Endothelial cell of umbilical vein (primary cell): ENCODE measurements at regions not wholly inside any gene's neighbourhood (a gene's known extent, or its start where the extent isn't known, plus 50 kb on each side); places are given as distances from the start of the nearest gene placed in this dataset.
"Not testable (repeated sequence)": the region's sequence is repeated elsewhere in the genome, so short reads cannot be mapped to it uniquely, and the experiment has no call there.

Source experiments
- CTCF ChIP-seq, 2 donors: IDR thresholded peaks; 1 replicate in 1 of 2; 2 replicates in 1 of 2; pipeline ENCODE4 v1.5.1; 2011; ENCODE audit warnings: low read length in 2 of 2, mild to moderate bottlenecking in 2 of 2, moderate library complexity in 2 of 2, control low read depth in 1 of 2, inconsistent platforms in 1 of 2, low read depth in 1 of 2; ENCODE audit not compliant: insufficient read depth in 1 of 2; ENCODE audit errors: extremely low read depth in 1 of 2
- EZH2 ChIP-seq: IDR thresholded peaks from 2 replicates; pipeline ENCODE4 v1.6.1; 2012; ENCODE audit warnings: borderline replicate concordance, low read depth, mild to moderate bottlenecking, moderate library complexity, low read length, inconsistent platforms; ENCODE audit not compliant: severe bottlenecking
- JUN ChIP-seq: IDR thresholded peaks from 2 replicates; pipeline ENCODE4 v1.6.1; 2011; ENCODE audit warnings: borderline replicate concordance, low read depth; ENCODE audit not compliant: insufficient read length, insufficient read depth
- POLR2A ChIP-seq: IDR thresholded peaks from 2 replicates; pipeline ENCODE4 v1.6.1; 2012; ENCODE audit warnings: low read depth, mild to moderate bottlenecking, control low read depth, low read length
- POLR2AphosphoS5 ChIP-seq: IDR thresholded peaks from 2 replicates; pipeline ENCODE4 v1.6.1; 2012; ENCODE audit warnings: low read depth, mild to moderate bottlenecking, control low read depth, low read length, moderate library complexity; ENCODE audit not compliant: insufficient read depth

GRCh38 chr7:103981-104380, 88.4 kb upstream of the FAM20C start:
- not testable (repeated sequence) for TF ChIP-seq CTCF (IDR thresholded peaks at IDR 0.05; ENCODE audit: extremely low read depth in 1 of 2, insufficient read depth in 1 of 2, low read depth in 1 of 2, low read length in 2 of 2); POLR2AphosphoS5; POLR2A; JUN; EZH2
